Stimulated activated CD8-positive, alpha-beta memory T cell treated with anti-CD3 and anti-CD28 coated beads, Interleukin-2, amount 100 ng/mL, for 48 hours (primary cell): ENCODE measurements at regions not wholly inside any gene's neighbourhood (a gene's known extent, or its start where the extent isn't known, plus 50 kb on each side); places are given as distances from the start of the nearest gene placed in this dataset.
"Not testable (repeated sequence)": the region's sequence is repeated elsewhere in the genome, so short reads cannot be mapped to it uniquely, and the experiment has no call there.

Source experiments
- DNase-seq, 2 donors: peaks; one replicate each; pipeline ENCODE4 v3.0.0-alpha.2; 2020; ENCODE audit warnings: low read depth in 2 of 2

- DNase-seq, result no peak
Measured at GRCh38 chr3:140752499-140752898, 74.6 kb downstream of the TRIM42 start.

GRCh38 chr3:140753865-140754754 is 76.2 kb downstream of the TRIM42 start:
- no peak for DNase-seq

- no peak for DNase-seq
Measured at GRCh38 chr3:140754936-140755335, 77.1 kb downstream of the TRIM42 start.

- no peak for DNase-seq
Measured at GRCh38 chr3:140756240-140757016, 78.6 kb downstream of the TRIM42 start.

GRCh38 chr3:140758791-140759444 is 81.1 kb downstream of the TRIM42 start:
- DNase-seq, result no peak

GRCh38 chr3:140760324-140761075 is 82.6 kb downstream of the TRIM42 start:
- DNase-seq, result no peak

- DNase-seq, result no peak
Measured at GRCh38 chr3:140761076-140761639, 83.3 kb downstream of the TRIM42 start.

GRCh38 chr3:140762746-140763145 is 84.9 kb downstream of the TRIM42 start:
- no peak for DNase-seq

GRCh38 chr3:140763532-140763931 is 85.7 kb downstream of the TRIM42 start:
- no peak for DNase-seq

- DNase-seq, result no peak
Measured at GRCh38 chr3:140765246-140765645, 87.4 kb downstream of the TRIM42 start.

- DNase-seq, result no peak
Measured at GRCh38 chr3:140766465-140766864, 88.6 kb downstream of the TRIM42 start.

GRCh38 chr3:140767566-140767965 is 89.7 kb downstream of the TRIM42 start:
- DNase-seq, result no peak

- DNase-seq, result no peak
Measured at GRCh38 chr3:140768941-140769340, 91.1 kb downstream of the TRIM42 start.

GRCh38 chr3:140769951-140770350 is 92.1 kb downstream of the TRIM42 start:
- DNase-seq, result no peak

GRCh38 chr3:140770977-140771667 is 93.3 kb downstream of the TRIM42 start:
- no peak for DNase-seq

- DNase-seq, result no peak
Measured at GRCh38 chr3:140777631-140778233, 99.9 kb downstream of the TRIM42 start.

GRCh38 chr3:140791368-140791767 is 113.5 kb downstream of the TRIM42 start:
- DNase-seq, result no peak

- no peak for DNase-seq
Measured at GRCh38 chr3:140794507-140794906, 116.6 kb downstream of the TRIM42 start.

- not testable (repeated sequence) for DNase-seq
Measured at GRCh38 chr3:140802898-140803297, 125.0 kb downstream of the TRIM42 start.

GRCh38 chr3:140809316-140809715 is 131.5 kb downstream of the TRIM42 start:
- no peak for DNase-seq
